ENCODE measurements at regions not wholly inside any gene's neighbourhood (a gene's known extent, or its start where the extent isn't known, plus 50 kb on each side); places are given as distances from the start of the nearest gene placed in this dataset.
"Not testable (repeated sequence)": the region's sequence is repeated elsewhere in the genome, so short reads cannot be mapped to it uniquely, and the experiment has no call there.

DNA sequence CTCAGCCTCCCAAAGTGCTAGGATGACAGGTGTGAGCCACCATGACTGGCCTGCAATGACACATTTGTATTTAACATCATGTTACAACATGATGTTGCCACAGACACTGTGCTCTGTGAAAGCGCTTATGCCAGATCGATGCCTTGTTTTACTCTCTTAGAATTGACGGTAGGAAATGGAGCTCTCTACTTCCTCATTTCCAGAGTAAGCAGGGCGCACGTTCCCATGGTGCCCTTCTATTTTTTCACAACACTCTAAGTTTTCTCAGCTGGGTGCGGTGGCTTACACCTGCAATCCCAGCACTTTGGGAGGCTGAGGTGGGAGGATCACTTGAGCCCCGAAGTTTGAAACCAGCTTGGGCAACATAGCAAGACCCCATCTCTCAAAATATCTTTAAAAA is 60.7 kb upstream of the DHRSX start:
- no peak for DNase-seq

DNA sequence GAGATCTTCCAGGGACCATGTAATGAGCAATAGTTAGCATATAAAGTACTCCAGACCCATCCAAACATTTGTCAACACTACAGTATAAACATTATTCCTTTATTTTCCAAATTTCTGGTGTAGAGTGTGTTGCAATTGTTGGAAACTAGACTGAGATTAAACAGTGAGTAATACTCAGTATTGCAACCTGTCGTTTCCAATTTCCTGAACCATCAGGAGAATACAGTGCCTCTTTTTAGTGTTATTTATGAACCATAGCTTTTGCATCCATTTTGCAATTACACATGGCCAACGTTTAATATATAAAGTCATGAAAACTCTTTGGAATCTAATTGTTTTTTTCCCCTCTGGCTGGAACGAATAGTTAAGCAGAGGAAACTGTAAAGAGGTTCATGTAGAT is 58.3 kb upstream of the DHRSX start:
- no peak for DNase-seq

DNA sequence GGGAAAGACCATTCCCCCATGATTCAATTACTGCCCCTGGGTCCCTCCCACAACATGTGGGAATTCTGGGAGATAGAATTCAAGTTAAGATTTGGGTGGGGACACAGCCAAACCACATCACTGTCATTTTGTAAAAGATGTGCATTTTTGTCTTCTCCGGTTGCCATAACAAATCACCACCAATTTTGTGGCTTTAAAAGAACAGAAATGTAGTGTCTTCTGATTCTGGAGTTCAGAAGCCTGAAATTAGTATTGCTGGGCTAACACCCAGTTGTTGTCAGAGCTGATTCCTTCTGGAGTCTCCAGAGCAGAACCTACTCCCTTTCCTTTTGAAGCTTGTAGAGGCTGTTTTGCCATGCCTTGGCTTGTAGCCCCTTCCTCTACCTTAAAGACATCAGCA is 54.1 kb upstream of the DHRSX start:
- DNase-seq, result no peak

DNA sequence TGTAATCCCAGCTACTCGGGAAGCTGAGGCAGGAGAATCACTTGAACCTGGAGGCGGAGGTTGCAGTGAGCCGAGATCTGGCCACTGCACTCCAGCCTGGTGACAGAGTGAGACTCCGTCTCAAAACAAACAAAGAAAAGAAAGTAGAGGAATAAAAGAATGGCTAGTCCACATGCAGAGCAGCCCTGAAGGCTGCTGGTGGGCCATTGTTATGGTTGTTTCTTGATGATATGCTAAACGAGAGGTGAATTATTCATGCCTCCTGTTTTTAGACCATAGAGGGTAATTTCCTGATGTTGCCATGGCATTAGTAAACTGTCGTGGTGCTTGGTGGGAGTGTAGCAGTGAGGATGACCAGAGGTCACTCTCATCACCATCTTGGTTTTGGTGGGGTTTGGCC is 53.3 kb upstream of the DHRSX start:
- not testable (repeated sequence) for DNase-seq

DNA sequence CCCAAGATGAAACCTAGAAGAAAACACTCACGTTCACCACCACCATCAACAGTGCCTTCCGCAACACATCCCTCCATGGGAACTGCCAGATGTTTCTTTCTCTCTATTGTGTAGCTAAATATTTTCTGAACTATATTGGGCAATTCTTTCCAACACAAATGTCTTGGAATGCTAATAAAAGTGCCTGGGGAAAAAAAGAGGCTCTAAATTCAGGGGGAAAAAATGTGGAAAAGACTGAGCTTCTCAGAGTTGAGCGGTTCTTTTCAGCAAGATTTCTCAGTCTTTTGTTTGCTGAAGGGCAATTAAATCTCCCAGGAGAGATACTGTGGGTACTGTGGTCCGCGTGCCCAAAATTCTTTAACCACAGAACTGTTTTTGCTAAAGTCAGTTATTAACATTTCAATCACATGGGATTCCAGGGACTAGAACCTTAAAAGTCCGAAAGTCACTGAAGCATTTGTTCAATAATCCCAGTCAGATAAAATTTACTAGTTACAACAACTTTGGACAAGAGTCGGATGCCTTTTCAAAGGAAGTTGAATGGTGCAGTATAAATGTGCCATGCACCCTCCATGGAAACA is 51.9 kb upstream of the DHRSX start:
- no peak for DNase-seq

DNA sequence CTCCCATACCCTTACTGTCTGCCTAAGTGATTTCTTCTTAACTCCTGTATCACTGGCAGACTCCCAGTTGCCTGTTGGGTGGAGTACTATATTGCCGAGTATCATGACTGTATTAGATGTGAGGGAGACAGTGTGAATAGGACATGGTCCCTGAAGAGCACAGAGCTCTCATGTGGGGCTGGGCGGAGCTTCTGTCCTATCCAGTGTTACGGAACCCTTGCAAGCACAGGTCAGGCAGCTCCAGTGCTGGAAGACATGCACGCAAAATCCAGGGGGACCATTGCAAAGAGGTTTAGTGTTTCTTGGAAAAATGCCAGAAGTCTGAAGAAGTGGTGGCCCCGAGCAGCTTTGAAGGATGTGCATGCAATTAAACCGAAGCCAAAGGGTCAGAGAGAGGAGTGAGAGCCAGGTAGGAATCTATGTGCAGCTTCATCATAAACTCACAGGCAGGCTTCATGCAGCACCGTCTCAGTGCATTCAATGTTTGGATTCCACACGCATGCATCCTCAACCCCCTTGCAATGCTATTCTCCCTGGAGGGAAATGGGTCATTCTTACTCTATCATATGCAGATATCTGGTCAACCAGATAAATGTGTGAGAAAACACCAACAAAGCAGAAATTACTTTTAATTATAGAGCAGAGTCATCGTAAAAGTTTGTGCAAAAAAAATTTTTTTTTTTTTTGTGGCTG is 49.7 kb upstream of the DHRSX start:
- no peak for DNase-seq

Data from left hindlimb (tissue), 1 donor.